ENCODE measurements at regions not wholly inside any gene's neighbourhood (a gene's known extent, or its start where the extent isn't known, plus 50 kb on each side); places are given as distances from the start of the nearest gene placed in this dataset.

GRCh38 chr13:21831654-21832324, 160.9 kb downstream of the FGF9 start:
- Histone ChIP-seq H3K4me3 (ENCODE audit: low read depth, low read length) (no peak overlapping the region), H3K27me3 (ENCODE audit: control insufficient read depth, insufficient read depth, low read length) (no peaks in the 10 kb centered on the region), H3K36me3 (ENCODE audit: control insufficient read depth, insufficient read depth, low read length) (no peaks in the 10 kb centered on the region)
- no peak for DNase-seq (ENCODE audit: low read depth)
- ChIA-PET POLR2A (no interaction called here), CTCF (no interaction called here)
- no peak for TF ChIP-seq CTCF (IDR thresholded peaks at IDR 0.05; ENCODE audit: insufficient read depth, low read depth, low read length)

- POLR2A ChIA-PET: no interaction called here
- Histone ChIP-seq H3K36me3 (ENCODE audit: control insufficient read depth, insufficient read depth, low read length) (no peaks in the 10 kb centered on the region), H3K27me3 (ENCODE audit: control insufficient read depth, insufficient read depth, low read length) (no peaks in the 10 kb centered on the region), H3K4me3 (ENCODE audit: low read depth, low read length) (no peak overlapping the region)
- CTCF ChIA-PET: no interaction called here
- TF ChIP-seq CTCF (IDR thresholded peaks at IDR 0.05; ENCODE audit: insufficient read depth, low read depth, low read length): no peak
- no peak for DNase-seq (ENCODE audit: low read depth)
These were observed 163.0 kb downstream of the FGF9 start for GRCh38 chr13:21833921-21834320.

DNA sequence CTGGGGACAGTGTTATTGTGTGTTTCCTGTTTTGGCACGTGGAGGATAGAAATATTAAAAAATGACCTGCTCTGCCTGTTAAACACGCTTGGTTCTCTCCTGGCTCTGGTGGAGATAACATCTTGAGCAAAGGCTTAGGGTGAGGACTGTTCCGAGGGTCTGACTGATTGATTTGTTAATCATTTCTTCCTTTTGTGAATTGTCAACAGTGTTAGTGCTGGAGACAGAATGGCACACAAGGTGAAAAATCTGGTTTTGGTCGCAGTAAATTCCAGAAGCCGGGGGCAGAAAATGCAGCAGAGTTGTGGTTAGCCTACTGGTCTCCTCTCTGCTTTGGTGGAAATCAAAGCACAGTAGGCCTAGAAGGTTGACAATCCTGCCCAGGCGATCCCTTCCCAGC, 163.6 kb downstream of the FGF9 start:
- POLR2A ChIA-PET: no interaction called here

GRCh38 chr13:21837288-21837687, 166.4 kb downstream of the FGF9 start:
- TF ChIP-seq CTCF (IDR thresholded peaks at IDR 0.05; ENCODE audit: insufficient read depth, low read depth, low read length): no peak
- ChIA-PET CTCF (no interaction called here), POLR2A (no interaction called here)
- DNase-seq (ENCODE audit: low read depth): no peak
- Histone ChIP-seq H3K36me3 (ENCODE audit: control insufficient read depth, insufficient read depth, low read length) (no peaks in the 10 kb centered on the region), H3K4me3 (ENCODE audit: low read depth, low read length) (no peak overlapping the region), H3K27me3 (ENCODE audit: control insufficient read depth, insufficient read depth, low read length) (no peaks in the 10 kb centered on the region)

More for the DNA sequence above, 163.6 kb downstream of the FGF9 start:
- Histone ChIP-seq H3K27me3 (ENCODE audit: control insufficient read depth, insufficient read depth, low read length) (no peaks in the 10 kb centered on the region), H3K4me3 (ENCODE audit: low read depth, low read length) (no peak overlapping the region), H3K36me3 (ENCODE audit: control insufficient read depth, insufficient read depth, low read length) (no peaks in the 10 kb centered on the region)
- DNase-seq (ENCODE audit: low read depth): no peak
- CTCF ChIA-PET: no interaction called here
- no peak for TF ChIP-seq CTCF (IDR thresholded peaks at IDR 0.05; ENCODE audit: insufficient read depth, low read depth, low read length)

DNA sequence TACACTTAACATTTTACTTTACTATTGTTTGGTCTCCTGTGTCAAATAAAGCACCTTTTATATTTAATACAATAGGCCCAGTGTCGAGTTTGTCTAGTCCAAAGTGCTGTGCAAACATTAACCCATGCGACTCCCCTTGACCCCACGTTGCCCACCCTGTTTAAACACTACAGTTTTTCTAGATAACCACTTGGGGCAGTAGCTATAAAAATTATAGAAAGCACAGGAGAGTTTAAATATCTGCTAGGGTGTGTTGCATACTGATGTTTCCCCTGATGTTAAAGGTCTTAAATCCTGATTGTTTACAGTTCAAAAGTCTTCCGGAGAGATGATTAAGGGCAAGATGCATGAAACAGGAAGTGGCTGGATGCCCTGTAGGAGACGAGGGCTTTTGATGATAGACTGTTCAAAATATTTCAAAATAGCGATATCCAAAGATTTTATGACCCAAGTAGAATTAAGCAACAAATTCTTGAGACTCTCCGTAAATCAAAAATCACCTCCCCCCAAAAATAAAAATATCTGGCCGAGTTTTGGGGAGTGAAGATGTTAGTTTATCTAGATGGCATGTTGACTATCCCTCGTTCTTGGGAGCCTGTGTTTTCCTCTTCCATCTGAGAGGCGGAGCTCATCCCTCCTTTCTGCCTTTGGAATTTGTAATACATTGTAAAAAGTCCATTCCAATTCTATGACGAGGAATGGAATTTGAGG, 167.1 kb downstream of the FGF9 start:
- Histone ChIP-seq H3K27me3 (ENCODE audit: control insufficient read depth, insufficient read depth, low read length) (no peaks in the 10 kb centered on the region), H3K36me3 (ENCODE audit: control insufficient read depth, insufficient read depth, low read length) (no peaks in the 10 kb centered on the region), H3K4me3 (ENCODE audit: low read depth, low read length) (no peak overlapping the region)
- ChIA-PET CTCF (interaction anchor here (1.1 kb wide), 1 partner anchor 200 kb away, joined by 4 read pairs; no protein-coding TSS in a partner anchor), POLR2A (interaction anchor here (0.5 kb wide), 1 partner anchor 1537 kb away, joined by 3 read pairs; no protein-coding TSS in a partner anchor)
- 0 out of 2 replicates have a peak, but pooled peaks have one; percentile 15 for TF ChIP-seq CTCF (IDR thresholded peaks at IDR 0.05; ENCODE audit: insufficient read depth, low read depth, low read length)
- peak; percentile 73 for DNase-seq (ENCODE audit: low read depth)

Measured in BJ (cell line).